ENCODE measurements at regions not wholly inside any gene's neighbourhood (a gene's known extent, or its start where the extent isn't known, plus 50 kb on each side); places are given as distances from the start of the nearest gene placed in this dataset.

GRCh38 chr2:52563151-52563550, 1204.5 kb upstream of the CHAC2 start:
- H3K36me3 Mint-ChIP-seq: no peaks in the 10 kb centered on the region
- no peak for DNase-seq (ENCODE audit: low spot score in 2 of 2)
- H3K4me3 Mint-ChIP-seq: no peak overlapping the region
- ATAC-seq: no peak
- H3K9me3 Mint-ChIP-seq: peaks cover 13% of the 10 kb centered on the region
- H3K27ac Mint-ChIP-seq: no peak overlapping the region
- H3K4me1 Mint-ChIP-seq: no peaks in the 10 kb centered on the region

GRCh38 chr2:52558265-52558664, 1209.3 kb upstream of the CHAC2 start:
- Mint-ChIP-seq H3K4me3 (no peak overlapping the region), H3K27ac (no peak overlapping the region), H3K4me1 (no peaks in the 10 kb centered on the region), H3K36me3 (no peaks in the 10 kb centered on the region), H3K9me3 (peaks cover 11% of the 10 kb centered on the region)
- DNase-seq (ENCODE audit: low spot score in 2 of 2) (no peak), ATAC-seq (no peak)

- Mint-ChIP-seq H3K4me1 (no peaks in the 10 kb centered on the region), H3K27ac (no peak overlapping the region), H3K36me3 (no peaks in the 10 kb centered on the region), H3K9me3 (no peaks in the 10 kb centered on the region), H3K4me3 (no peak overlapping the region)
- no peak for ATAC-seq
- DNase-seq (ENCODE audit: low spot score in 2 of 2): no peak
These were observed 1225.3 kb upstream of the CHAC2 start for GRCh38 chr2:52542297-52542696.

- no peak overlapping the region for H3K27ac Mint-ChIP-seq
- H3K36me3 Mint-ChIP-seq: no peaks in the 10 kb centered on the region
- no peak for ATAC-seq
- DNase-seq (ENCODE audit: low spot score in 2 of 2): no peak
- H3K9me3 Mint-ChIP-seq: no peaks in the 10 kb centered on the region
- no peak overlapping the region for H3K4me3 Mint-ChIP-seq
- no peaks in the 10 kb centered on the region for H3K4me1 Mint-ChIP-seq
These were observed 1228.3 kb upstream of the CHAC2 start for GRCh38 chr2:52539026-52539970.

- no peaks in the 10 kb centered on the region for H3K9me3 Mint-ChIP-seq
- no peak overlapping the region for H3K4me3 Mint-ChIP-seq
- no peak overlapping the region for H3K27ac Mint-ChIP-seq
- DNase-seq (ENCODE audit: low spot score in 2 of 2) (no peak), ATAC-seq (no peak)
- H3K4me1 Mint-ChIP-seq: no peaks in the 10 kb centered on the region
- no peaks in the 10 kb centered on the region for H3K36me3 Mint-ChIP-seq
These were observed 1230.0 kb upstream of the CHAC2 start for GRCh38 chr2:52537588-52537987.

GRCh38 chr2:52536929-52537460, 1230.6 kb upstream of the CHAC2 start:
- no peak for ATAC-seq
- Mint-ChIP-seq H3K9me3 (no peaks in the 10 kb centered on the region), H3K4me3 (no peak overlapping the region), H3K4me1 (no peaks in the 10 kb centered on the region), H3K27ac (no peak overlapping the region), H3K36me3 (no peaks in the 10 kb centered on the region)
- no peak for DNase-seq (ENCODE audit: low spot score in 2 of 2)

GRCh38 chr2:52532956-52533355, 1234.6 kb upstream of the CHAC2 start:
- H3K4me1 Mint-ChIP-seq: no peaks in the 10 kb centered on the region
- H3K4me3 Mint-ChIP-seq: no peak overlapping the region
- H3K36me3 Mint-ChIP-seq: no peaks in the 10 kb centered on the region
- DNase-seq (ENCODE audit: low spot score in 2 of 2) (no peak), ATAC-seq (no peak)
- H3K27ac Mint-ChIP-seq: no peak overlapping the region
- peaks cover 3% of the 10 kb centered on the region for H3K9me3 Mint-ChIP-seq

- Mint-ChIP-seq H3K9me3 (peaks cover 3% of the 10 kb centered on the region), H3K4me3 (no peak overlapping the region), H3K27ac (no peak overlapping the region), H3K4me1 (no peaks in the 10 kb centered on the region), H3K36me3 (no peaks in the 10 kb centered on the region)
- ATAC-seq (no peak), DNase-seq (ENCODE audit: low spot score in 2 of 2) (no peak)
These were observed 1240.9 kb upstream of the CHAC2 start for GRCh38 chr2:52526735-52527134.

- no peak overlapping the region for H3K27ac Mint-ChIP-seq
- no peak for DNase-seq (ENCODE audit: low spot score in 2 of 2)
- H3K4me1 Mint-ChIP-seq: no peaks in the 10 kb centered on the region
- H3K36me3 Mint-ChIP-seq: no peaks in the 10 kb centered on the region
- H3K4me3 Mint-ChIP-seq: no peak overlapping the region
- no peak for ATAC-seq
- H3K9me3 Mint-ChIP-seq: no peaks in the 10 kb centered on the region
These were observed 1247.0 kb upstream of the CHAC2 start for GRCh38 chr2:52520644-52521043.

GRCh38 chr2:52518678-52519077, 1248.9 kb upstream of the CHAC2 start:
- H3K36me3 Mint-ChIP-seq: no peaks in the 10 kb centered on the region
- H3K9me3 Mint-ChIP-seq: no peaks in the 10 kb centered on the region
- DNase-seq (ENCODE audit: low spot score in 2 of 2): no peak
- ATAC-seq: no peak
- H3K27ac Mint-ChIP-seq: no peak overlapping the region
- no peak overlapping the region for H3K4me3 Mint-ChIP-seq
- no peaks in the 10 kb centered on the region for H3K4me1 Mint-ChIP-seq

GRCh38 chr2:52512760-52513159, 1254.8 kb upstream of the CHAC2 start:
- H3K9me3 Mint-ChIP-seq: peaks cover 9% of the 10 kb centered on the region

GRCh38 chr2:52510432-52510831, 1257.2 kb upstream of the CHAC2 start:
- H3K4me1 Mint-ChIP-seq: no peaks in the 10 kb centered on the region
- DNase-seq (ENCODE audit: low spot score in 2 of 2) (no peak), ATAC-seq (no peak)
- no peaks in the 10 kb centered on the region for H3K36me3 Mint-ChIP-seq
- peaks cover 9% of the 10 kb centered on the region for H3K9me3 Mint-ChIP-seq
- no peak overlapping the region for H3K4me3 Mint-ChIP-seq
- no peak overlapping the region for H3K27ac Mint-ChIP-seq

More at GRCh38 chr2:52512760-52513159, 1254.8 kb upstream of the CHAC2 start:
- no peak overlapping the region for H3K27ac Mint-ChIP-seq
- DNase-seq (ENCODE audit: low spot score in 2 of 2) (no peak), ATAC-seq (no peak)
- H3K4me1 Mint-ChIP-seq: no peaks in the 10 kb centered on the region
- H3K36me3 Mint-ChIP-seq: no peaks in the 10 kb centered on the region
- no peak overlapping the region for H3K4me3 Mint-ChIP-seq

- no peaks in the 10 kb centered on the region for H3K4me1 Mint-ChIP-seq
- H3K4me3 Mint-ChIP-seq: no peak overlapping the region
- ATAC-seq (no peak), DNase-seq (ENCODE audit: low spot score in 2 of 2) (no peak)
- H3K27ac Mint-ChIP-seq: no peak overlapping the region
- peaks cover 3% of the 10 kb centered on the region for H3K9me3 Mint-ChIP-seq
- H3K36me3 Mint-ChIP-seq: no peaks in the 10 kb centered on the region
These were observed 1265.1 kb upstream of the CHAC2 start for GRCh38 chr2:52502476-52502860.

- Mint-ChIP-seq H3K9me3 (peaks cover 3% of the 10 kb centered on the region), H3K4me1 (no peaks in the 10 kb centered on the region), H3K36me3 (no peaks in the 10 kb centered on the region), H3K4me3 (no peak overlapping the region), H3K27ac (no peak overlapping the region)
- no peak for DNase-seq (ENCODE audit: low spot score in 2 of 2)
- ATAC-seq: no peak
These were observed 1265.7 kb upstream of the CHAC2 start for GRCh38 chr2:52501715-52502475.

- Mint-ChIP-seq H3K36me3 (no peaks in the 10 kb centered on the region), H3K4me1 (no peaks in the 10 kb centered on the region), H3K9me3 (peaks cover 3% of the 10 kb centered on the region), H3K27ac (no peak overlapping the region), H3K4me3 (no peak overlapping the region)
- DNase-seq (ENCODE audit: low spot score in 2 of 2): no peak
- ATAC-seq: no peak
These were observed 1267.0 kb upstream of the CHAC2 start for GRCh38 chr2:52500561-52500960.

Data from stimulated activated effector memory CD8-positive, alpha-beta T cell treated with anti-CD3 and anti-CD28 coated beads, Interleukin-12 subunit alpha, Interleukin-12 subunit beta, amount 100 ng/mL, for 72 hours (primary cell).